Thyroid gland (tissue), 4 donors: ENCODE measurements at regions not wholly inside any gene's neighbourhood (a gene's known extent, or its start where the extent isn't known, plus 50 kb on each side); places are given as distances from the start of the nearest gene placed in this dataset.

ENCODE experiments used
- DNase-seq, 2 donors: peaks; one replicate each; pipeline ENCODE4 v3.0.0-alpha.2; 2019
- H3K27ac ChIP-seq, 3 donors: fragments of 200-600 bp; sonication (generic); 1 replicate in 2 of 3; 2 replicates in 1 of 3; pipeline ENCODE4 v1.5.1; 2016 to 2019; ENCODE audit warnings: mild to moderate bottlenecking in 1 of 3, moderate library complexity in 1 of 3
- H3K27me3 ChIP-seq: fragments of 200-600 bp; sonication (generic); one replicate; pipeline ENCODE4 v1.5.1; 2019
- H3K36me3 ChIP-seq, 2 donors: fragments of 200-600 bp; sonication (generic); one replicate each; pipeline ENCODE4 v1.5.1; 2016 to 2019
- H3K4me1 ChIP-seq, 2 donors: fragments of 200-600 bp; sonication (generic); one replicate each; pipeline ENCODE4 v1.5.1; 2017 to 2019
- H3K4me3 ChIP-seq, 3 donors: fragments of 200-600 bp; sonication (generic); replicated peaks in 1 of 3; 1 replicate in 2 of 3; 2 replicates in 1 of 3; pipeline ENCODE4 v1.5.1; 2016; ENCODE audit warnings: mild to moderate bottlenecking in 1 of 3
- H3K9me3 ChIP-seq: fragments of 200-600 bp; sonication (generic); one replicate; pipeline ENCODE4 v1.5.1; 2017
- CTCF ChIP-seq, 6 experiments: fragments of 200-600 bp in 3 of 6; fragments of 450-650 bp in 3 of 6; sonication (generic) in 3 of 6; IDR thresholded peaks; one replicate each; pipeline ENCODE4 v1.5.1; 2016 to 2019; ENCODE audit warnings: antibody characterized with exemption in 6 of 6, mild to moderate bottlenecking in 2 of 6, inconsistent platforms in 1 of 6, moderate library complexity in 1 of 6
- POLR2A ChIP-seq, 2 donors: fragments of 450-650 bp; IDR thresholded peaks; one replicate each; pipeline ENCODE4 v1.6.1; 2017; ENCODE audit warnings: antibody characterized with exemption in 2 of 2, mild to moderate bottlenecking in 2 of 2, moderate library complexity in 1 of 2
- WGBS, 2 donors: methylation state at CpG; one replicate each; pipeline ENCODE4 v1.1.5; 2017; 5-methylcytosine and 5-hydroxymethylcytosine counted together
- intact Hi-C: fragments of 100-400 bp; cut with DNase I; formaldehyde crosslinking; loops from one replicate; pipeline ENCODE4 v1.15.1; 2023

- no peak overlapping the region for H3K4me3 ChIP-seq
- H3K36me3 ChIP-seq: no peaks in the 10 kb centered on the region
- no peak for DNase-seq
- TF ChIP-seq CTCF (IDR thresholded peaks at IDR 0.05) (no peak), POLR2A (IDR thresholded peaks at IDR 0.05) (no peak)
- H3K27me3 ChIP-seq: no peaks in the 10 kb centered on the region
- H3K27ac ChIP-seq: no peak overlapping the region
- 85% methylated on average over 4 of the region's 4 CpGs for WGBS, 2 donors
- no peaks in the 10 kb centered on the region for H3K4me1 ChIP-seq
- intact Hi-C loops: no loop called here
- no peaks in the 10 kb centered on the region for H3K9me3 ChIP-seq
These were observed 137.2 kb upstream of the SMARCA2 start for GRCh38 chr9:1877951-1878350.

- no peaks in the 10 kb centered on the region for H3K27me3 ChIP-seq
- no peaks in the 10 kb centered on the region for H3K4me1 ChIP-seq
- H3K36me3 ChIP-seq: no peaks in the 10 kb centered on the region
- no peak for TF ChIP-seq POLR2A (IDR thresholded peaks at IDR 0.05)
- no peak for TF ChIP-seq CTCF (IDR thresholded peaks at IDR 0.05)
- intact Hi-C loops: no loop called here
- 91 to 92% methylated on average over 3 of the region's 3 CpGs for WGBS, 2 donors
- no peaks in the 10 kb centered on the region for H3K9me3 ChIP-seq
- DNase-seq: no peak
- H3K4me3 ChIP-seq: no peak overlapping the region
- no peak overlapping the region for H3K27ac ChIP-seq
These were observed 136.3 kb upstream of the SMARCA2 start for GRCh38 chr9:1878811-1879210.

- no peak for TF ChIP-seq POLR2A (IDR thresholded peaks at IDR 0.05)
- TF ChIP-seq CTCF (IDR thresholded peaks at IDR 0.05): no peak
- no peak for DNase-seq
- Histone ChIP-seq H3K27me3 (no peaks in the 10 kb centered on the region), H3K36me3 (no peaks in the 10 kb centered on the region), H3K4me1 (no peaks in the 10 kb centered on the region), H3K27ac (no peak overlapping the region), H3K4me3 (no peak overlapping the region), H3K9me3 (no peaks in the 10 kb centered on the region)
- WGBS, 2 donors: 88 to 94% methylated on average over 4 of the region's 4 CpGs
- intact Hi-C loops: no loop called here
These were observed 135.6 kb upstream of the SMARCA2 start for GRCh38 chr9:1879501-1879900.

- 86 to 92% methylated on average over 4 of the region's 4 CpGs for WGBS, 2 donors
- DNase-seq: no peak
These were observed 135.0 kb upstream of the SMARCA2 start for GRCh38 chr9:1880038-1880565.

More at GRCh38 chr9:1880038-1880565, 135.0 kb upstream of the SMARCA2 start:
- intact Hi-C loops: no loop called here
- Histone ChIP-seq H3K4me3 (no peak overlapping the region), H3K36me3 (no peaks in the 10 kb centered on the region), H3K27ac (no peak overlapping the region), H3K9me3 (no peaks in the 10 kb centered on the region), H3K4me1 (no peaks in the 10 kb centered on the region), H3K27me3 (no peaks in the 10 kb centered on the region)
- no peak for TF ChIP-seq CTCF (IDR thresholded peaks at IDR 0.05)
- TF ChIP-seq POLR2A (IDR thresholded peaks at IDR 0.05): no peak
